GM10266 (cell line): ENCODE measurements at regions not wholly inside any gene's neighbourhood (a gene's known extent, or its start where the extent isn't known, plus 50 kb on each side); places are given as distances from the start of the nearest gene placed in this dataset.

ENCODE experiments used
- DNase-seq: peaks from one replicate; pipeline ENCODE4 v3.0.0; 2012; ENCODE audit errors: extremely low spot score
- TF ChIP-seq, protein P1 (sequence below): IDR thresholded peaks from 2 replicates; pipeline ENCODE4 v1.5.1; 2012; ENCODE audit warnings: mild to moderate bottlenecking, low read depth; ENCODE audit not compliant: control insufficient read depth, insufficient read depth; ENCODE audit errors: missing control alignments

DNA sequence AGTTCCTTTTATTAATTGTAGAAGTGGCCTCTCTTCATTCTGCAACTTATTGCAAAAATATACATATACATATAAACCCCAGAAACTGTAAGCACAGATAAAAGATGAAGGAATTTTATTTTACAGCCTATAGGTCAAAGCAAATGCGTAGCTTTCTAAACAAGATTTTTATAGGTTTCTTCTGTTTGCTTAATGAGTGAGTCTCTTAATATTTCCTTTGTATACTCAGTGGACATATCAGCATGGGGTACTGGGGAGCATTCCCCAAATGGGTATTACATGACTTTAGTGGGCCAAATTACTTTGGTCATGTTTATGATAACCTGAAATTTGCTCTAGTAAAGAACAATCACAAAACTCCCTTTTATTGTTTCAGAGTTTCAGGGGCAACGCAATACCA is 1698.6 kb upstream of the IGFBP7 start:
- TF ChIP-seq, protein P1, sequence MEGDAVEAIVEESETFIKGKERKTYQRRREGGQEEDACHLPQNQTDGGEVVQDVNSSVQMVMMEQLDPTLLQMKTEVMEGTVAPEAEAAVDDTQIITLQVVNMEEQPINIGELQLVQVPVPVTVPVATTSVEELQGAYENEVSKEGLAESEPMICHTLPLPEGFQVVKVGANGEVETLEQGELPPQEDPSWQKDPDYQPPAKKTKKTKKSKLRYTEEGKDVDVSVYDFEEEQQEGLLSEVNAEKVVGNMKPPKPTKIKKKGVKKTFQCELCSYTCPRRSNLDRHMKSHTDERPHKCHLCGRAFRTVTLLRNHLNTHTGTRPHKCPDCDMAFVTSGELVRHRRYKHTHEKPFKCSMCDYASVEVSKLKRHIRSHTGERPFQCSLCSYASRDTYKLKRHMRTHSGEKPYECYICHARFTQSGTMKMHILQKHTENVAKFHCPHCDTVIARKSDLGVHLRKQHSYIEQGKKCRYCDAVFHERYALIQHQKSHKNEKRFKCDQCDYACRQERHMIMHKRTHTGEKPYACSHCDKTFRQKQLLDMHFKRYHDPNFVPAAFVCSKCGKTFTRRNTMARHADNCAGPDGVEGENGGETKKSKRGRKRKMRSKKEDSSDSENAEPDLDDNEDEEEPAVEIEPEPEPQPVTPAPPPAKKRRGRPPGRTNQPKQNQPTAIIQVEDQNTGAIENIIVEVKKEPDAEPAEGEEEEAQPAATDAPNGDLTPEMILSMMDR: no peak

DNA sequence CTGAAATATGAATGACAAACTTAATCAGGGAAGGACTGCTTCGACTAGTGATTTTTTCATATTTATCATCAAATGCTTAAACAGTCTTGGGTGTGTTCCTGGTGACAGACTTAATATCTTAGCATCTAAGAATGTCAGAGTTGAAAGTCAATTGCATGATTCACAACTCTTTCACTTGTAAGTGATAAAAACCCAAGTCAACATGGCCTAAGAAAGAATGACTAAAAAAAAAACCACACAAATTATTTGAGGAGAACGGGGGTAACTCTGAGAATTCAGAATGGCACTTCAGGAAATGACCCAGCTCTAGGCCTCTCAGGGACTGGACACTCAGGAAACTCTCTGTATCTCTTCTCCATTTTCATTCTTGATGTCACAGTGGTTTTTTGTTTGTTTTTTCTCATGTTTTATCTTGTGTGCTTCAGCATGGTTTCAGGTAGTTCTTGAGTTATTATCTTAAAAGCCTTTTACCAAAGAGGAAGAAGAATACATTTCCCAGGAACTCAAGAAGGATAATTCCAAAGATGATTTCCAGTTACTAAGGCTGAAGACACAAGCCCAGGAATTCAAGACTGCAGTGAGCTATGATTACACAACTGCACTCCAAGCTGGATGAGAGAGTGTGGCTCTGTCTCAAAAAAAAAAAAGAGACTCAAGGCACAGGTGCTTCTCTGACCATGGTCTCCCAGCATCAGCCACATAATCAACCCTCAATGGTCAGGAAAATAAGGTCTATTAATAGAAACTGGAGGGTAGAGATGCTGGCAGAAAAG is 1697.8 kb upstream of the IGFBP7 start:
- TF ChIP-seq, protein P1: no peak

More for the DNA sequence above, 1698.6 kb upstream of the IGFBP7 start:
- DNase-seq: no peak

DNA sequence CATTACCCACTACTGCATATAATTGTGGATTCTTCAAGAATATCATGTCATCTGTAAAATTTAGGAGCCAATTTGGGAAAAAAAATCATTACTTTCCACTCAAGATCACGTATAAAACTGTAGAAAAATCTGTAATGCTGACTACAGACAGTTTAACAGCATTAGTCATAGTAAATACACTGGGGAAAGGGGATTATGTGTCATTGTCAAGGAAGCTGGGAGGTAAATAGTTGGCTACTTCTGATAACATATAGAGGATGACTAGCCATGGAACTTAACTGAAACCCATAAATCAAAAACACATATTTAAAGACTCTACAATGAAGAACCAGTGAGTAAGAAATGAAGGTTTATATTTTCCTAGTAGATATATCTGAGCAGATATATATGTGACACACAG is 1666.4 kb upstream of the IGFBP7 start:
- no peak for DNase-seq
- TF ChIP-seq, protein P1: no peak

More for the DNA sequence above, 1697.8 kb upstream of the IGFBP7 start:
- DNase-seq: no peak

DNA sequence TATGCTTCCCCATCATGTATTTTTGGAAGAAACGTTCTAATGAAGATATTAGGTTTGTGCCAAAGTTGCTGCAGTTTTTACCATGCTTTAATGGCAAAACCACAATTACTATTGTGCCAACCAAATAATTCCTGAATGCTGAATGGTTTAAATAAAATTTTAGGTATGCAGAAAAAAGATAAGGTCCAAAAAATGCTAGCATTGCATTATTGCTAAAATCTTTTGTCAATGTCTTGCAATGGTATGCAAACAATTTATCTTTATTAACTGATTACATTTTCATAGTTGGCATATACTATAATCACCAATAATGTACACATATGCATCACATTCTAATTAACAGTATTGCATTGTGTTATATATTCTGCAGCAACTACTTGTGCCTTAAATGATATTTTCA is 1657.4 kb upstream of the IGFBP7 start:
- DNase-seq: no peak
- TF ChIP-seq, protein P1: no peak

DNA sequence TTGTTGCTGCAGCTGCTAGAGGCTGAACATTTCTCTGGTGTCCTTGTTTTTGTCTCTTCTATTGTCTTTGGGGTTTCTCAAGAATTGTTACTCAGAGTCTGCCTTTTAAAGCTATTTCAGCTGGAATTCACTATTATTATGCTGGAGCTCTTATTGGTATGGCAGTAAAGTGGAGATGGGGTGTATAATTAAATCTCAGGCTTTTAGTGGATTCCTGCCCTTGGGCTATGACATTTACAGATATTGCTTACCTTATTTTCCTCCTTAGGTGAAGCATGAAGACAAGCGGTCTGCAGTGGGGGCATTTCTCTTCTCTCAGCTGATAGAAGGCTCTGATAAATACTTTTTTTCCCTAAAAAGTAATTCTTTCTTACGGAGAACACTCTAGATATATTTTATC is 1656.6 kb upstream of the IGFBP7 start:
- no peak for DNase-seq

DNA sequence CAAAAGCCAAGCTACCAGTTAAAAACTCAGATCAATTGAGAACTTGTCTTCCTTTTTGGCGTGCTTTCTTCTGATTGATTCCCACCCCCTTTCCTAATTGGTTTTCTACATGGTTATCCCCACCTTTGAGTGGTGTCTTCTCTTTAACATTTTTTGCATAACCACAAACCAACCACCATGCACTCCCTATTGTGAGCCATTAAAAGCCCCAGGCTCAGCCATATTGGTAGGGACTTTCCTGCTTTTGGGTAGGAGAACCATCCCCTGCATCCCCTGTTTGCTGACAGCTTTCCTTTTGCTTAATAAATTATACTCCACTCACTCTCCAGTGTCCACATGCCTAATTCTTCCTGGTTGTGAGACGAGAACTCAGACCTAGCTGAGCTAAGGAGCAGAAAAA is 1651.4 kb upstream of the IGFBP7 start:
- TF ChIP-seq, protein P1: no peak
- no peak for DNase-seq

More for the DNA sequence above, 1656.6 kb upstream of the IGFBP7 start:
- TF ChIP-seq, protein P1: no peak

DNA sequence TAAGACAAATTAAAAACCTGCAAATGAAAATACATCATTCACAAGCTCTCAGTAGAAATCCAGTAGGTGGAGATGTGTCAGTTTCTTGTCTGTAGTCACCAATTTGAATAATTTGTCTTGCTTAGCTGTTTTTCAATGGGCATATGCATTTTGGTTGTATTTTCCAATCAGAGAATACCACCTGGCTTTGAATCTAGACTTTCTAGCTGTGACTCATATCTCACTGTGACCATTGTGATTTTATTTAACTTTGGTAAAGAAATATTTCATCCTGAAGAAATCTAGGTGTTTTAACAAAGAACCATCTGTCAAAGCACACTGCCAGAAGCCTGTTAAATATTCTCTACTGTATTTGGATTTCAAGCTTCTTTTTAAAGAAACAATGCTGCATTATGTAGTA is 1650.6 kb upstream of the IGFBP7 start:
- TF ChIP-seq, protein P1: no peak
- DNase-seq: no peak
